ENCODE measurements at regions not wholly inside any gene's neighbourhood (a gene's known extent, or its start where the extent isn't known, plus 50 kb on each side); places are given as distances from the start of the nearest gene placed in this dataset.

DNA sequence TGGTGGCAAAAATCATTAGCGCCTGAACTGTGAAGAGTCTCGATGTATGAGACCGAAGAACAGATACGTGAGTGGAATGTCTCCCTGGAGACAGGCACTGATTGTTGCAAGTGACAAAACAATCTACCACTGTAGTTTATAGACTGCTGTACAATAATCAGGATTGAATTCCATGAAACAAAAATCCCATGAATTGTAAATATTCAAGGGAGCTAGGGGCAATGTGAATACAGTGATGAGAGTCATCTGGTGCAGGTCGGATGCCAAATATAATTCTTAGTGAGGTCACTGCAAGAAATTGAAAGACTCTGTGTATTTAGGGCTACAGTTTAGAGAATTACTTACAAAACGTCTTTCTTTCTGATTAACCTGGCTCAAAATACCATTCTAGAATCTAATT, 594.4 kb upstream of the VSTM2A start:
- no peak for TF ChIP-seq RFX5 (IDR thresholded peaks at IDR 0.05)
- TF ChIP-seq, protein P1, sequence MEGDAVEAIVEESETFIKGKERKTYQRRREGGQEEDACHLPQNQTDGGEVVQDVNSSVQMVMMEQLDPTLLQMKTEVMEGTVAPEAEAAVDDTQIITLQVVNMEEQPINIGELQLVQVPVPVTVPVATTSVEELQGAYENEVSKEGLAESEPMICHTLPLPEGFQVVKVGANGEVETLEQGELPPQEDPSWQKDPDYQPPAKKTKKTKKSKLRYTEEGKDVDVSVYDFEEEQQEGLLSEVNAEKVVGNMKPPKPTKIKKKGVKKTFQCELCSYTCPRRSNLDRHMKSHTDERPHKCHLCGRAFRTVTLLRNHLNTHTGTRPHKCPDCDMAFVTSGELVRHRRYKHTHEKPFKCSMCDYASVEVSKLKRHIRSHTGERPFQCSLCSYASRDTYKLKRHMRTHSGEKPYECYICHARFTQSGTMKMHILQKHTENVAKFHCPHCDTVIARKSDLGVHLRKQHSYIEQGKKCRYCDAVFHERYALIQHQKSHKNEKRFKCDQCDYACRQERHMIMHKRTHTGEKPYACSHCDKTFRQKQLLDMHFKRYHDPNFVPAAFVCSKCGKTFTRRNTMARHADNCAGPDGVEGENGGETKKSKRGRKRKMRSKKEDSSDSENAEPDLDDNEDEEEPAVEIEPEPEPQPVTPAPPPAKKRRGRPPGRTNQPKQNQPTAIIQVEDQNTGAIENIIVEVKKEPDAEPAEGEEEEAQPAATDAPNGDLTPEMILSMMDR (IDR thresholded peaks at IDR 0.05), result no peak
